GM23248 (cell line): ENCODE measurements at regions not wholly inside any gene's neighbourhood (a gene's known extent, or its start where the extent isn't known, plus 50 kb on each side); places are given as distances from the start of the nearest gene placed in this dataset.

Experiments used
- DNase-seq: peaks from one replicate; pipeline ENCODE4 v3.0.0-alpha.2; 2015
- H2AFZ ChIP-seq: fragments of 200-600 bp; sonication (generic); 2 replicates; pipeline ENCODE4 v1.6.1; 2016; ENCODE audit warnings: antibody characterized with exemption
- H3F3A ChIP-seq: fragments of 200-600 bp; sonication (generic); 2 replicates; pipeline ENCODE4 v1.6.1; 2016; ENCODE audit warnings: mild to moderate bottlenecking, antibody characterized with exemption, mixed run types; ENCODE audit not compliant: insufficient read depth
- H3K27ac ChIP-seq: fragments of 200-600 bp; sonication (generic); 2 replicates; pipeline ENCODE4 v1.5.1; 2016; ENCODE audit warnings: mild to moderate bottlenecking
- H3K27me3 ChIP-seq: fragments of 200-600 bp; sonication (generic); replicated peaks from 2 replicates; pipeline ENCODE4 v1.6.1; 2016; ENCODE audit warnings: mild to moderate bottlenecking; ENCODE audit not compliant: insufficient read depth
- H3K36me3 ChIP-seq: fragments of 200-600 bp; sonication (generic); 2 replicates; pipeline ENCODE4 v1.6.1; 2016; ENCODE audit warnings: low read depth, mild to moderate bottlenecking
- H3K4me1 ChIP-seq: fragments of 200-600 bp; sonication (generic); 2 replicates; pipeline ENCODE4 v1.6.1; 2016; ENCODE audit warnings: mild to moderate bottlenecking; ENCODE audit not compliant: insufficient read depth
- H3K4me2 ChIP-seq: fragments of 200-600 bp; sonication (generic); one replicate; pipeline ENCODE4 v1.6.1; 2016; ENCODE audit warnings: mild to moderate bottlenecking; ENCODE audit not compliant: unreplicated experiment
- H3K4me3 ChIP-seq: fragments of 200-600 bp; sonication (generic); 2 replicates; pipeline ENCODE4 v1.5.1; 2016; ENCODE audit warnings: mild to moderate bottlenecking
- H3K79me2 ChIP-seq: fragments of 200-600 bp; sonication (generic); 2 replicates; pipeline ENCODE4 v1.6.1; 2016; ENCODE audit warnings: mild to moderate bottlenecking; ENCODE audit not compliant: insufficient read depth
- H3K9ac ChIP-seq: fragments of 200-600 bp; sonication (generic); 2 replicates; pipeline ENCODE4 v1.6.1; 2016; ENCODE audit warnings: mild to moderate bottlenecking
- H3K9me2 ChIP-seq: fragments of 200-600 bp; sonication (generic); 2 replicates; pipeline ENCODE4 v1.6.1; 2016; ENCODE audit warnings: mixed run types, mild to moderate bottlenecking, moderate library complexity; ENCODE audit not compliant: insufficient read depth
- H3K9me3 ChIP-seq: fragments of 200-600 bp; sonication (generic); one replicate; pipeline ENCODE4 v1.6.1; 2017; ENCODE audit warnings: low read depth
- H4K20me1 ChIP-seq: fragments of 200-600 bp; sonication (generic); 2 replicates; pipeline ENCODE4 v1.6.0; 2016; ENCODE audit not compliant: insufficient read depth
- EZH2 ChIP-seq: fragments of 200-600 bp; sonication (generic); IDR thresholded peaks from 2 replicates; pipeline ENCODE4 v1.6.1; 2018; ENCODE audit warnings: antibody characterized with exemption, mild to moderate bottlenecking; ENCODE audit not compliant: insufficient read depth, poor library complexity, severe bottlenecking
- EZH2phosphoT487 ChIP-seq: fragments of 200-600 bp; sonication (generic); IDR thresholded peaks from 2 replicates; pipeline ENCODE4 v1.6.1; 2018; ENCODE audit warnings: antibody characterized with exemption, moderate library complexity, mild to moderate bottlenecking, low read depth; ENCODE audit not compliant: insufficient read depth
- WGBS, 2 experiments: methylation state at CpG; one replicate each; pipeline ENCODE4 v1.1.6; 2015 to 2017; ENCODE audit warnings: low lambda C conversion rate in 2 of 2, low coverage in 1 of 2; ENCODE audit errors: missing lambda C conversion rate in 2 of 2; 5-methylcytosine and 5-hydroxymethylcytosine counted together
- in situ Hi-C: fragments of 300-500 bp; cut with MboI; formaldehyde crosslinking; loops from 2 replicates; pipeline ENCODE4 v1.15.0; 2020

GRCh38 chr4:141814499-141814898, 178.1 kb downstream of the IL15 start:
- H3K4me3 ChIP-seq, result no peak overlapping the region
- H3F3A ChIP-seq, result no peaks in the 10 kb centered on the region
- H3K27me3 ChIP-seq, result no peaks in the 10 kb centered on the region
- in situ Hi-C loops, result no loop called here
- H4K20me1 ChIP-seq, result no peaks in the 10 kb centered on the region
- no peaks in the 10 kb centered on the region for H3K9me2 ChIP-seq
- no peaks in the 10 kb centered on the region for H3K79me2 ChIP-seq
- H3K9me3 ChIP-seq, result no peaks in the 10 kb centered on the region
- no peak for DNase-seq
- no peaks in the 10 kb centered on the region for H3K4me1 ChIP-seq
- no peak overlapping the region for H3K4me2 ChIP-seq
- no peak overlapping the region for H3K9ac ChIP-seq
- no peak overlapping the region for H2AFZ ChIP-seq
- H3K36me3 ChIP-seq, result no peaks in the 10 kb centered on the region
- H3K27ac ChIP-seq, result no peak overlapping the region
- TF ChIP-seq EZH2 (no peak), EZH2phosphoT487 (no peak)

DNA sequence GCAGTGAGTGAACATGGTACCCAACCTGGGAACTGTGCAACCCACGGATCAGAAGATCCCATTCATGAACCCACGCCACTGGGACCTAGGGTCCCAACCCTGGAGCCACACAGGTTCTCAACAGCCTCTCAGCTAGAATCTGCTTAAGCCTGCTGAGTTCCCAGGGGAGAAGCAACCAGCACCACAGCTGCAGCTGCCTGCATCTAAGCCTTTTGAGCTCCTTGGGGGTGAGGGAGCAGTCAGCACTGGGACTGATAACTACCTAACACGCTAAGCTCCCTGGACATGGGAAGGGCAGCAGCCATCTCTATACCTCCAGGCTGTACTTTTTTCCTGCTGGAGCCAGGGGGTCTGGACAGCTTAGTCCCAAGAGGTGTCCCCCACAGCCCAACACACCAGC, 179.3 kb downstream of the IL15 start:
- H4K20me1 ChIP-seq, result no peaks in the 10 kb centered on the region
- no peak overlapping the region for H3K4me3 ChIP-seq
- no peaks in the 10 kb centered on the region for H3F3A ChIP-seq
- WGBS, 2 experiments, result 52 to 71% methylated on average over 3 of the region's 3 CpGs
- no peaks in the 10 kb centered on the region for H3K4me1 ChIP-seq
- no peak overlapping the region for H3K27ac ChIP-seq
- H3K79me2 ChIP-seq, result no peaks in the 10 kb centered on the region
- DNase-seq, result no peak
- no peak overlapping the region for H3K9ac ChIP-seq
- H3K27me3 ChIP-seq, result no peaks in the 10 kb centered on the region
- no peak overlapping the region for H2AFZ ChIP-seq
- no peaks in the 10 kb centered on the region for H3K9me2 ChIP-seq
- H3K4me2 ChIP-seq, result no peak overlapping the region
- no peaks in the 10 kb centered on the region for H3K36me3 ChIP-seq
- in situ Hi-C loops, result no loop called here
- no peaks in the 10 kb centered on the region for H3K9me3 ChIP-seq
- no peak for TF ChIP-seq EZH2
- TF ChIP-seq EZH2phosphoT487, result no peak

DNA sequence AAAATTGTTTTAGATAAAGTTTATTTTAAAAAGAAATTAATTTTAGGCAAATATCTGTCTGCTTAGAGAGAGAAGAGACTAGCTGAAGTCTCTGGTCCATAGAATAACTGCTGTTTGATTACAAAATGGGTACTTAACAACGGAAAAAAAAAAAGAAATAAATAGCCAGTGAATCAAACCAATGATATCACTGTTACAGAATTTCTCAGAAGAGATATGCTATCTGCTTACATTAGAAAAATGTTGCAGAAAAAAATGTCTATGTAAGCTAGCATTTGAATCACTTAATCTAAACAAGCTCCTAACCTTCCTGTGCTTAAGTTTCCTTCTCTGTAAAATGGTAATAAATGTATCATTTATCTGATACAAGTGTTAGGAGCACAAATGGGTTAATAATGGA, 189.9 kb downstream of the IL15 start:
- Histone ChIP-seq H3K9me2 (no peaks in the 10 kb centered on the region), H3K9me3 (no peaks in the 10 kb centered on the region), H3F3A (no peaks in the 10 kb centered on the region), H3K79me2 (no peaks in the 10 kb centered on the region), H2AFZ (no peak overlapping the region), H3K27me3 (no peaks in the 10 kb centered on the region), H3K36me3 (no peaks in the 10 kb centered on the region), H3K27ac (no peak overlapping the region), H4K20me1 (no peaks in the 10 kb centered on the region), H3K4me2 (no peak overlapping the region), H3K4me1 (no peaks in the 10 kb centered on the region), H3K4me3 (no peak overlapping the region), H3K9ac (no peak overlapping the region)
- TF ChIP-seq EZH2 (no peak), EZH2phosphoT487 (no peak)
- in situ Hi-C loops, result no loop called here
- WGBS, 2 experiments, result 90 to 93% methylated on average over 1 of the region's 1 CpG
- no peak for DNase-seq

GRCh38 chr4:141833209-141833608, 196.8 kb downstream of the IL15 start:
- Histone ChIP-seq H4K20me1 (no peaks in the 10 kb centered on the region), H3K27me3 (no peaks in the 10 kb centered on the region), H3K9me3 (no peaks in the 10 kb centered on the region), H3F3A (no peaks in the 10 kb centered on the region), H3K36me3 (no peaks in the 10 kb centered on the region), H3K79me2 (no peaks in the 10 kb centered on the region), H3K4me1 (no peaks in the 10 kb centered on the region), H3K9me2 (no peaks in the 10 kb centered on the region), H3K4me3 (no peak overlapping the region), H2AFZ (no peak overlapping the region), H3K4me2 (no peak overlapping the region), H3K9ac (no peak overlapping the region), H3K27ac (no peak overlapping the region)
- no peak for DNase-seq
- in situ Hi-C loops, result no loop called here
- WGBS, 2 experiments, result 90 to 92% methylated on average over 4 of the region's 4 CpGs
- TF ChIP-seq EZH2 (no peak), EZH2phosphoT487 (no peak)

DNA sequence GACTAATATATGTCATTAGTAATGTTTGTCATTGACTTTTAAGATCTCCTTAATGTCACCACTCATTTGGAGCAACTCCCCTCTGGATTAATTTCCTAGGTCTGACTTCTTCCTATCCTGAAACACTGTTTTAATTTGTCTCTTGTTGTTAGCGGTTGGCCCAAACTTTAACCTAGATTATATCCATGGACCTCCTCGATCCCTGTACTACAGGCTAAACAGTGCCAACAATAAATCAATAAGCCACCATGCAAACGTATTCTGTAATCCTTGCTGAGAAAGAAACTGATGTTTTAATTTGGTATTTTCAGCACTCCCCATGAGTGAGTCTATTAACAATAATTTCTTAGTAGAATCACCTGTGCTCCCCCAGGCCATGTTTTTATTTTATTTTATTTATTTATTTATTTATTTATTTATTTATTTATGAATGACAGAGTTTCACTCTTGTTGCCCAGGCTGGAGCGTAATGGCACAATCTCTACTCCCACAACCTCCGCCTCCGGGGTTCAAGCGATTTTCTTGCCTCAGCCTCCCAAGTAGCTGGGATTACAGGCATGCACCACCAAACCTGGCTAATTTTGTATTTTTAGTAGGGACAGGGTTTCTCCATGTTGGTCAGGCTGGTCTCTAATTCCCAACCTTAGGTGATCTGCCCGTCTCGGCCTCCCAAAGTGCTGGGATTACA, 204.1 kb downstream of the IL15 start:
- H3K79me2 ChIP-seq, result no peaks in the 10 kb centered on the region
- H3K27ac ChIP-seq, result no peak overlapping the region
- no peaks in the 10 kb centered on the region for H3F3A ChIP-seq
- H2AFZ ChIP-seq, result no peak overlapping the region
- TF ChIP-seq EZH2 (no peak), EZH2phosphoT487 (no peak)
- DNase-seq, result no peak
- no peak overlapping the region for H3K4me2 ChIP-seq
- H3K36me3 ChIP-seq, result no peaks in the 10 kb centered on the region
- H3K27me3 ChIP-seq, result no peaks in the 10 kb centered on the region
- H3K4me1 ChIP-seq, result no peaks in the 10 kb centered on the region
- no peaks in the 10 kb centered on the region for H3K9me2 ChIP-seq
- H3K9me3 ChIP-seq, result no peaks in the 10 kb centered on the region
- no peaks in the 10 kb centered on the region for H4K20me1 ChIP-seq
- H3K9ac ChIP-seq, result no peak overlapping the region
- in situ Hi-C loops, result no loop called here
- 84 to 91% methylated on average over 9 of the region's 9 CpGs for WGBS, 2 experiments
- H3K4me3 ChIP-seq, result no peak overlapping the region
